ENCODE measurements at regions not wholly inside any gene's neighbourhood (a gene's known extent, or its start where the extent isn't known, plus 50 kb on each side); places are given as distances from the start of the nearest gene placed in this dataset.

DNA sequence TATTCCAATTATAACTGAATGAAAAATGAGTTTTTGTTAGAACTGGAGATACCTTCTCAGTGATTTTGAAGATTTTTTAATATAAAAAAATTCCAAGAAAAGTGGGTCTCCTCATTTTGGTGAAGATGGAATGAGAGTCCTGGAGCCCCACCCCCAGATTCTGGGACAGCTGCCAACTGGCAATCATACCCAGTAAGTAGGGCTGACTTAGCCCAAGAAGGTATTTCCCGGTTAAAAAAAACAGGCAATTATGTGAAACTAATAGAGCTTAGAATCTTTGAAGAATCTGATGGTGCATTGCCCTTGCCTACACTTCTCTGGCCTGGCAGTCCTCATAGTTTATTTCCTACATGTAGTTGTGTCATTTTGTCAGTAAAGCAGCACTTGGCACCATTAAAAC is 52.8 kb upstream of the VWDE start:
- TF ChIP-seq, protein P1, sequence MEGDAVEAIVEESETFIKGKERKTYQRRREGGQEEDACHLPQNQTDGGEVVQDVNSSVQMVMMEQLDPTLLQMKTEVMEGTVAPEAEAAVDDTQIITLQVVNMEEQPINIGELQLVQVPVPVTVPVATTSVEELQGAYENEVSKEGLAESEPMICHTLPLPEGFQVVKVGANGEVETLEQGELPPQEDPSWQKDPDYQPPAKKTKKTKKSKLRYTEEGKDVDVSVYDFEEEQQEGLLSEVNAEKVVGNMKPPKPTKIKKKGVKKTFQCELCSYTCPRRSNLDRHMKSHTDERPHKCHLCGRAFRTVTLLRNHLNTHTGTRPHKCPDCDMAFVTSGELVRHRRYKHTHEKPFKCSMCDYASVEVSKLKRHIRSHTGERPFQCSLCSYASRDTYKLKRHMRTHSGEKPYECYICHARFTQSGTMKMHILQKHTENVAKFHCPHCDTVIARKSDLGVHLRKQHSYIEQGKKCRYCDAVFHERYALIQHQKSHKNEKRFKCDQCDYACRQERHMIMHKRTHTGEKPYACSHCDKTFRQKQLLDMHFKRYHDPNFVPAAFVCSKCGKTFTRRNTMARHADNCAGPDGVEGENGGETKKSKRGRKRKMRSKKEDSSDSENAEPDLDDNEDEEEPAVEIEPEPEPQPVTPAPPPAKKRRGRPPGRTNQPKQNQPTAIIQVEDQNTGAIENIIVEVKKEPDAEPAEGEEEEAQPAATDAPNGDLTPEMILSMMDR (IDR thresholded peaks at IDR 0.05) = no peak
- TF ChIP-seq POLR2A (IDR thresholded peaks at IDR 0.05) = no peak
- intact Hi-C loops (cut with DNase I) = no loop called here
- no peaks in the 10 kb centered on the region for H3K9me3 ChIP-seq

DNA sequence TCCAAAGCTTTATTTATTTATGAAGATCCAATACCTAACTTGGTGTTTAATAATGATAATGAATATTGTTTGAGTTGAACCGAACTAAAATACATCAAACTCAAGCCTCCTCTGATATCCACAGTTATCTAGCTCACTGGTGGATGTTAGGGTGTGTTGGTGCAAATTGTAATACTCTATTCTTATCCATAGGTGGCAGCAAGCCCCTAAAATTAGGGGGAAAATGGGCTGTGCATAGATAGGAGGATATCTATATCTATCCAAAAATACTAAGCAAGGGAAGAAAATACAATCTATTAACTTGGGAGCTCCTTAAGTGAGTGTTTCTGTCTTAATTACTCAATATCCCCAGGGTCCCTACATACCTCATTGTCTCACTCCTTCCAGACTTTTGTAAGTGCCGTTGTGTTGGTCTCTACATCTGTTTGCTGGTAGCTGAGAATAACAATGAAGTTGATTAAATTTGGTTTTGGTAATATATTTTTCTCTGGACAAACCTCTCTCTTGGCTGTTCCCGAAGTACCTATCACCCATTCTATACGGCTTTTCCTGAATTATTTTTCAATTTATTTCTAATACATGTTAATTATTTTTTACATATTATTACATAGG is 55.0 kb upstream of the VWDE start:
- DNase-seq = no peak
- Histone ChIP-seq H3K36me3 (no peaks in the 10 kb centered on the region), H3K4me3 (replicated peaks in 1 of 3) (no peak overlapping the region), H3K9me3 (no peaks in the 10 kb centered on the region), H3K27me3 (no peaks in the 10 kb centered on the region), H3K4me1 (no peaks in the 10 kb centered on the region), H3K27ac (no peak overlapping the region)
- intact Hi-C loops (cut with DNase I) = no loop called here
- WGBS, 2 donors = 32 to 35% methylated on average over 4 of the region's 4 CpGs
- TF ChIP-seq POLR2A (IDR thresholded peaks at IDR 0.05) = no peak
- TF ChIP-seq, protein P1 (IDR thresholded peaks at IDR 0.05) = peak; percentile 30 to 67 (median 56)

More for the DNA sequence above, 52.8 kb upstream of the VWDE start:
- Histone ChIP-seq H3K36me3 (no peaks in the 10 kb centered on the region), H3K4me3 (replicated peaks in 1 of 3) (no peak overlapping the region), H3K4me1 (no peaks in the 10 kb centered on the region), H3K27ac (no peak overlapping the region), H3K27me3 (no peaks in the 10 kb centered on the region)
- WGBS, 2 donors = 9 to 19% methylated on average over 1 of the region's 1 CpG
- DNase-seq = peak; percentile 79 to 81

DNA sequence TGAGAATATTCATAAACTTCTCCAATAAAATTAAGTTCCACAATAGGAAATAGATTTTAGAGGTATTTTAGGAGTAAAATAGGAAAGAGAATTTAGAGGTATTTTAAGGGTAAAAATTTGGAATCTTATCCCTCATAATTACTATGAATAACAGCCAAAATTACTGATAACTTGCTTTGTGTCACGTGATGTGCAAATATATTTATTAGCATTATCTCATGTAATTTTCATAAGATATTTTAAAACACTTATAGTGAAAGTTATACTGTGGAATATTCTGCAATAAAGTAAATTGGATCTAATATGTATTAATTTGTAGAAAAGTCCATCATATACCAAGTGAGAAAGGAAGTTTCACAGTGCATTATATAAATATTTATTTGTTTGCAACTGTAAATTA is 64.2 kb upstream of the VWDE start:
- 87 to 92% methylated on average over 1 of the region's 1 CpG for WGBS, 2 donors
- no peak overlapping the region for H3K27ac ChIP-seq
- no peak overlapping the region for H3K4me3 ChIP-seq (replicated peaks in 1 of 3)
- DNase-seq = no peak
- intact Hi-C loops (cut with DNase I) = no loop called here
- no peaks in the 10 kb centered on the region for H3K9me3 ChIP-seq
- no peaks in the 10 kb centered on the region for H3K4me1 ChIP-seq
- no peaks in the 10 kb centered on the region for H3K36me3 ChIP-seq
- no peaks in the 10 kb centered on the region for H3K27me3 ChIP-seq
- TF ChIP-seq, protein P1 (IDR thresholded peaks at IDR 0.05) = no peak
- TF ChIP-seq POLR2A (IDR thresholded peaks at IDR 0.05) = no peak

DNA sequence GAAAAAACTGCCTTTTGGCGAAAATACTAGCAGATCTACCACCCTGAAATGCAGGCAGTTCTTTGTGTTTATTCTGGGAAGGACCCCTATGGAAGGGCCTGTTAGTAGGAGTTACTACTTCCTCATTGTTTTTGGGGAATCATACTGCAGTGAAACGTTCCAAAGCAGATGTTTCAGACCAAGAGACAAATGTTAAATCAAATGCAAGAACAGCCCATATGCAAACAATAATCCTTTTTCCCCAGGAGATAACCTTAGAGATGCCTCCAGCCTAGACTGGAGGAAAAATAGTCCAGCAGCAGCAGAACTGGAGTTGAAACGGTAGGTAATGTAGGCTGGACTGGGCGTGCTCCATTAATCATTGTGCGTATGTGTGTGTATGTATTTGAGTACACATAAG is 65.9 kb upstream of the VWDE start:
- no peak for DNase-seq
- H3K4me1 ChIP-seq = no peaks in the 10 kb centered on the region
- 79 to 84% methylated on average over 5 of the region's 5 CpGs for WGBS, 2 donors
- no peaks in the 10 kb centered on the region for H3K9me3 ChIP-seq
- H3K36me3 ChIP-seq = no peaks in the 10 kb centered on the region
- H3K27ac ChIP-seq = no peak overlapping the region
- TF ChIP-seq, protein P1 (IDR thresholded peaks at IDR 0.05) = no peak
- no peak for TF ChIP-seq POLR2A (IDR thresholded peaks at IDR 0.05)
- intact Hi-C loops (cut with DNase I) = no loop called here
- no peaks in the 10 kb centered on the region for H3K27me3 ChIP-seq
- H3K4me3 ChIP-seq (replicated peaks in 1 of 3) = no peak overlapping the region

DNA sequence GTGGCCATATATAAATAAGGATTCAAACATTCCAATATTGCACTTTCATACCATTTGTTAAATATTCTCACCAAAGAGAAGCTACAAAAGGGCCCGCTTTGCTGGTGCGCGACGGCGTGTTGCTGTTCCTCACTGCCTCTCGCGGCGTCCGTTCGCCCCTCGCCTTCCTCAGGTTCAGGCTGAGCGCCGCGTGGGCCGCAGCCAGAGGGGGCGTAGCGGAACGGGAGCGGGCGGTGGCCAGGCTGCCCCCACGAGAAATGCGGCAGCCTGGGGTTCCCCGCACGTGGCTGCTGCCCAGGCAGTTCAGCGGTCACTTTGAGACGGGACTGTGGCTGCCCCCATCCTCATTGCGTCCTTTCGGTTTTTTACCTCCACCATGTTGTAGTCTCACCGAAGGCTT is 67.3 kb upstream of the VWDE start:
- Histone ChIP-seq H3K4me1 (no peaks in the 10 kb centered on the region), H3K9me3 (no peaks in the 10 kb centered on the region), H3K4me3 (replicated peaks in 1 of 3) (no peak overlapping the region), H3K36me3 (no peaks in the 10 kb centered on the region), H3K27me3 (no peaks in the 10 kb centered on the region), H3K27ac (no peak overlapping the region)
- intact Hi-C loops (cut with DNase I) = no loop called here
- TF ChIP-seq, protein P1 (IDR thresholded peaks at IDR 0.05) = no peak
- TF ChIP-seq POLR2A (IDR thresholded peaks at IDR 0.05) = no peak
- DNase-seq = no peak
- WGBS, 2 donors = 93 to 98% methylated on average over 28 to 29 of the region's 29 CpGs
